OCI-LY1 (cell line): ENCODE measurements at regions not wholly inside any gene's neighbourhood (a gene's known extent, or its start where the extent isn't known, plus 50 kb on each side); places are given as distances from the start of the nearest gene placed in this dataset.

Experiments
- H2AFZ ChIP-seq: fragments of 200-600 bp; sonication (generic), shearing (Covaris generic); 2 replicates; pipeline ENCODE4 v1.6.0; 2014; ENCODE audit warnings: antibody characterized with exemption, mild to moderate bottlenecking, low read length
- H3F3A ChIP-seq: fragments of 200-600 bp; sonication (generic), shearing (Covaris generic); 2 replicates; pipeline ENCODE4 v1.6.0; 2014; ENCODE audit warnings: mild to moderate bottlenecking, antibody characterized with exemption, low read length, moderate library complexity; ENCODE audit not compliant: insufficient read depth
- H3K27ac ChIP-seq: fragments of 200-600 bp; sonication (generic); 2 replicates; pipeline ENCODE4 v1.5.1; 2014; ENCODE audit warnings: low read length, mixed run types, mild to moderate bottlenecking, low read depth; ENCODE audit not compliant: poor library complexity, severe bottlenecking
- H3K27me3 ChIP-seq: fragments of 200-600 bp; sonication (generic); 2 replicates; pipeline ENCODE4 v1.6.0; 2014; ENCODE audit warnings: antibody characterized with exemption, mild to moderate bottlenecking, low read length, moderate library complexity; ENCODE audit not compliant: insufficient read depth
- H3K36me3 ChIP-seq: fragments of 200-600 bp; sonication (generic); 2 replicates; pipeline ENCODE4 v1.6.1; 2014; ENCODE audit warnings: mild to moderate bottlenecking, antibody characterized with exemption, low read length, moderate library complexity, mixed read lengths; ENCODE audit not compliant: insufficient read depth
- H3K4me1 ChIP-seq: fragments of 200-600 bp; sonication (generic); 2 replicates; pipeline ENCODE4 v1.5.1; 2014; ENCODE audit warnings: mild to moderate bottlenecking, low read length, moderate library complexity; ENCODE audit not compliant: insufficient read depth, severe bottlenecking
- H3K4me2 ChIP-seq: fragments of 200-600 bp; sonication (generic), shearing (Covaris generic); 2 replicates; pipeline ENCODE4 v1.6.1; 2014; ENCODE audit warnings: low read length
- H3K4me3 ChIP-seq: fragments of 200-600 bp; sonication (generic); 2 replicates; pipeline ENCODE4 v1.5.1; 2014; ENCODE audit warnings: low read length, low read depth, mild to moderate bottlenecking, mixed read lengths; ENCODE audit not compliant: poor library complexity, severe bottlenecking
- H3K79me2 ChIP-seq: fragments of 200-600 bp; shearing (Covaris generic); 2 replicates; pipeline ENCODE4 v1.6.1; 2016; ENCODE audit warnings: mixed run types, low read length, mixed read lengths; ENCODE audit not compliant: insufficient read depth
- H3K9ac ChIP-seq: fragments of 200-600 bp; sonication (generic), shearing (Covaris generic); 2 replicates; pipeline ENCODE4 v1.6.1; 2014; ENCODE audit warnings: mild to moderate bottlenecking, low read length, mixed read lengths
- H3K9me2 ChIP-seq: fragments of 200-600 bp; sonication (generic), shearing (Covaris generic); 2 replicates; pipeline ENCODE4 v1.6.1; 2014; ENCODE audit warnings: low read depth, mild to moderate bottlenecking, low read length, mixed read lengths
- H3K9me3 ChIP-seq: fragments of 200-600 bp; shearing (Covaris generic); 2 replicates; pipeline ENCODE4 v1.6.1; 2014; ENCODE audit warnings: low read length, mixed read lengths
- H4K20me1 ChIP-seq: fragments of 200-600 bp; sonication (generic), shearing (Covaris generic); 2 replicates; pipeline ENCODE4 v1.6.0; 2016; ENCODE audit warnings: mild to moderate bottlenecking, low read length; ENCODE audit not compliant: insufficient read depth
- CTCF ChIP-seq: fragments of 200-600 bp; sonication (generic), shearing (Covaris generic); IDR thresholded peaks from 2 replicates; pipeline ENCODE4 v1.5.1; 2017; ENCODE audit warnings: mild to moderate bottlenecking, antibody characterized with exemption, low read length, moderate library complexity, mixed read lengths
- EZH2 ChIP-seq: fragments of 200-600 bp; sonication (generic), shearing (Covaris generic); IDR thresholded peaks from 2 replicates; pipeline ENCODE4 v1.8.0; 2017; ENCODE audit warnings: borderline replicate concordance, mixed run types, mild to moderate bottlenecking, antibody characterized with exemption, low read length, moderate library complexity, mixed read lengths

GRCh38 chr5:60232036-60232795 lies 338.7 kb upstream of the PDE4D start:
- H3K27ac ChIP-seq: no peak overlapping the region
- no peaks in the 10 kb centered on the region for H3F3A ChIP-seq
- no peaks in the 10 kb centered on the region for H3K9me3 ChIP-seq
- no peaks in the 10 kb centered on the region for H3K27me3 ChIP-seq
- H3K4me2 ChIP-seq: no peak overlapping the region
- TF ChIP-seq EZH2: no peak
- H3K36me3 ChIP-seq: no peaks in the 10 kb centered on the region
- no peak overlapping the region for H3K4me3 ChIP-seq
- no peaks in the 10 kb centered on the region for H3K79me2 ChIP-seq
- H3K4me1 ChIP-seq: no peaks in the 10 kb centered on the region
- no peaks in the 10 kb centered on the region for H3K9me2 ChIP-seq
- no peak overlapping the region for H2AFZ ChIP-seq
- H3K9ac ChIP-seq: no peak overlapping the region
- no peaks in the 10 kb centered on the region for H4K20me1 ChIP-seq

GRCh38 chr5:60230456-60230855 lies 336.9 kb upstream of the PDE4D start:
- no peak overlapping the region for H3K4me2 ChIP-seq
- no peak overlapping the region for H3K27ac ChIP-seq
- no peaks in the 10 kb centered on the region for H3F3A ChIP-seq
- no peak overlapping the region for H3K4me3 ChIP-seq
- H3K27me3 ChIP-seq: no peaks in the 10 kb centered on the region
- H3K36me3 ChIP-seq: no peaks in the 10 kb centered on the region
- no peaks in the 10 kb centered on the region for H3K79me2 ChIP-seq
- no peaks in the 10 kb centered on the region; the same call in 1 of the 2 replicates for H3K9me2 ChIP-seq
- no peaks in the 10 kb centered on the region for H3K9me3 ChIP-seq
- H2AFZ ChIP-seq: no peak overlapping the region
- TF ChIP-seq EZH2: no peak
- no peak for TF ChIP-seq CTCF
- H3K4me1 ChIP-seq: no peaks in the 10 kb centered on the region
- no peaks in the 10 kb centered on the region for H4K20me1 ChIP-seq
- no peak overlapping the region for H3K9ac ChIP-seq

GRCh38 chr5:60229691-60230185 lies 336.2 kb upstream of the PDE4D start:
- H4K20me1 ChIP-seq: no peaks in the 10 kb centered on the region
- H3K36me3 ChIP-seq: no peaks in the 10 kb centered on the region
- no peak overlapping the region for H3K9ac ChIP-seq
- no peaks in the 10 kb centered on the region for H3K79me2 ChIP-seq
- H3K4me3 ChIP-seq: no peak overlapping the region
- no peak overlapping the region for H3K27ac ChIP-seq
- no peak for TF ChIP-seq CTCF
- TF ChIP-seq EZH2: no peak
- H3K27me3 ChIP-seq: no peaks in the 10 kb centered on the region
- H3K4me2 ChIP-seq: no peak overlapping the region
- H3F3A ChIP-seq: no peaks in the 10 kb centered on the region
- H3K9me2 ChIP-seq: no peaks in the 10 kb centered on the region; the same call in 1 of the 2 replicates
- H3K9me3 ChIP-seq: no peaks in the 10 kb centered on the region
- H3K4me1 ChIP-seq: no peaks in the 10 kb centered on the region
- no peak overlapping the region for H2AFZ ChIP-seq

- Histone ChIP-seq H4K20me1 (no peaks in the 10 kb centered on the region), H3K4me2 (no peak overlapping the region), H3K9me2 (no peaks in the 10 kb centered on the region; the same call in 1 of the 2 replicates), H3K9me3 (no peaks in the 10 kb centered on the region), H3K27ac (no peak overlapping the region), H3K4me1 (no peaks in the 10 kb centered on the region), H3K4me3 (no peak overlapping the region), H3F3A (no peaks in the 10 kb centered on the region), H3K27me3 (no peaks in the 10 kb centered on the region), H3K9ac (no peak overlapping the region), H3K79me2 (no peaks in the 10 kb centered on the region), H3K36me3 (no peaks in the 10 kb centered on the region), H2AFZ (no peak overlapping the region)
- TF ChIP-seq EZH2 (no peak), CTCF (no peak)
Measured at GRCh38 chr5:60228676-60229075, 335.1 kb upstream of the PDE4D start.
